Spleen (tissue), 11 donors: ENCODE measurements at regions not wholly inside any gene's neighbourhood (a gene's known extent, or its start where the extent isn't known, plus 50 kb on each side); places are given as distances from the start of the nearest gene placed in this dataset.

ENCODE experiments used
- DNase-seq: peaks from one replicate; pipeline ENCODE4 v3.0.0-alpha.2; 2020
- H3K27ac ChIP-seq, 8 donors: fragments of 200-600 bp; sonication (generic) in 7 of 8; 1 replicate in 4 of 8; 2 replicates in 4 of 8; pipeline versions ENCODE4 v1.5.0 to v1.8.0; 2016 to 2021; ENCODE audit warnings: inconsistent platforms in 4 of 8, mild to moderate bottlenecking in 4 of 8, moderate library complexity in 1 of 8
- H3K27me3 ChIP-seq, 7 donors: fragments of 200-600 bp; sonication (generic) in 6 of 7; replicated peaks in 1 of 7; 1 replicate in 4 of 7; 2 replicates in 3 of 7; pipeline versions ENCODE4 v1.5.0 to v1.8.0; 2016 to 2021; ENCODE audit warnings: inconsistent platforms in 3 of 7, mild to moderate bottlenecking in 1 of 7
- H3K36me3 ChIP-seq, 6 donors: fragments of 200-600 bp; sonication (generic) in 5 of 6; 1 replicate in 4 of 6; 2 replicates in 2 of 6; pipeline versions ENCODE4 v1.5.0 to v1.8.0; 2016 to 2021; ENCODE audit warnings: inconsistent platforms in 2 of 6
- H3K4me1 ChIP-seq, 6 donors: fragments of 200-600 bp; sonication (generic) in 5 of 6; 1 replicate in 3 of 6; 2 replicates in 3 of 6; pipeline versions ENCODE4 v1.5.0 to v1.8.0; 2016 to 2021; ENCODE audit warnings: inconsistent platforms in 3 of 6
- H3K4me3 ChIP-seq, 8 donors: fragments of 200-600 bp; sonication (generic) in 7 of 8; 1 replicate in 4 of 8; 2 replicates in 4 of 8; pipeline versions ENCODE4 v1.5.0 to v1.8.0; 2016 to 2021; ENCODE audit warnings: inconsistent platforms in 4 of 8, mild to moderate bottlenecking in 4 of 8, moderate library complexity in 2 of 8
- H3K9me3 ChIP-seq, 8 donors: fragments of 200-600 bp; sonication (generic) in 7 of 8; 1 replicate in 4 of 8; 2 replicates in 4 of 8; pipeline versions ENCODE4 v1.5.0 to v1.8.0; 2016 to 2021; ENCODE audit warnings: inconsistent platforms in 4 of 8
- POLR2A ChIP-seq, 3 donors: fragments of 450-650 bp; IDR thresholded peaks; one replicate each; pipeline ENCODE4 v1.5.1; 2017; ENCODE audit warnings: antibody characterized with exemption in 3 of 3, mild to moderate bottlenecking in 1 of 3
- POLR2AphosphoS5 ChIP-seq, 3 donors: sonication (generic); formaldehyde crosslinking; IDR thresholded peaks; one replicate each; pipeline ENCODE4 v1.5.1; 2017; ENCODE audit warnings: antibody characterized with exemption in 3 of 3
- WGBS, 5 donors: extraction: QIAGEN DNeasy Blood & Tissue Kit in 3 of 5; methylation state at CpG; one replicate each; pipeline versions ENCODE4 v1.1.5 to v1.1.7; 2013 to 2018; 5-methylcytosine and 5-hydroxymethylcytosine counted together
- intact Hi-C: fragments of 100-400 bp; cut with DNase I; formaldehyde crosslinking; loops from one replicate; pipeline ENCODE4 v1.15.0; 2023; ENCODE audit warnings: low total_unique reads
- TF ChIP-seq, protein P1 (sequence below), 11 experiments: fragments of 200-600 bp in 7 of 11; fragments of 450-650 bp in 4 of 11; sonication (generic) in 4 of 11; IDR thresholded peaks in 8 of 11; conservative IDR thresholded peaks in 3 of 11; 1 replicate in 7 of 11; 2 replicates in 4 of 11; pipeline versions ENCODE4 v1.4.0 to v1.8.0; 2016 to 2021; ENCODE audit warnings: antibody characterized with exemption in 11 of 11, inconsistent platforms in 4 of 11, mild to moderate bottlenecking in 1 of 11
- donor health status: healthy with polysubstance abuse.
- donor health status: DM: no; HTN: no; CAD: no; lungs with moderate emphysema.
- donor health status: DM: no; HTN: no; CAD: no.
- donor health status: Bipolar disorder and iron deficiency.
- donor health status: healthy.
- donor health status: DM: no; HTN: no; CAD: no.
- donor health status: DM: yes; HTN: yes; CAD: no.

DNA sequence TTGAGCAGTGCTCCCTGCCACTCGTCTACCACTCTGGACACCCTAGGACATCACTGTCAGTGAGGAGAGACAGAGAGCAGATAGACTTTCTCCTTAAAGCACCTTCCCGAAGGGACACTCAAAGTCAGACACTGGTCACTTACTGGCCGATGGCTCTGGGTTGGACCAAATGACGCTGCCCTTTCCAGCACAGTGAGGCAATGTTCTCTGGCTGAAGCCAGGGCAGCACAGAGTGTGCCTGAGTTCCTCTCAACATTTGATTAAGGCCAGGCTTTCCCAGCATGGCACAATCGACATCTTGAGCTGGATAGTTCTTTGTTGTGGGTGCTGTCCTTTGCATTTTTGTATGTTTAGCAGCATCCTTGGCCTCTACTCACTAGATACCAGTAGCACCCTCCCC is 206.2 kb downstream of the CSNK2A3 start:
- Histone ChIP-seq H3K27ac (no peak overlapping the region), H3K9me3 (no peaks in the 10 kb centered on the region), H3K4me3 (no peak overlapping the region), H3K4me1 (peaks cover 0 to 29% (median 6%) of the 10 kb centered on the region in 6 donors), H3K27me3 (no peaks in the 10 kb centered on the region), H3K36me3 (no peaks in the 10 kb centered on the region)
- DNase-seq = no peak
- intact Hi-C loops = no loop called here
- TF ChIP-seq, protein P1, sequence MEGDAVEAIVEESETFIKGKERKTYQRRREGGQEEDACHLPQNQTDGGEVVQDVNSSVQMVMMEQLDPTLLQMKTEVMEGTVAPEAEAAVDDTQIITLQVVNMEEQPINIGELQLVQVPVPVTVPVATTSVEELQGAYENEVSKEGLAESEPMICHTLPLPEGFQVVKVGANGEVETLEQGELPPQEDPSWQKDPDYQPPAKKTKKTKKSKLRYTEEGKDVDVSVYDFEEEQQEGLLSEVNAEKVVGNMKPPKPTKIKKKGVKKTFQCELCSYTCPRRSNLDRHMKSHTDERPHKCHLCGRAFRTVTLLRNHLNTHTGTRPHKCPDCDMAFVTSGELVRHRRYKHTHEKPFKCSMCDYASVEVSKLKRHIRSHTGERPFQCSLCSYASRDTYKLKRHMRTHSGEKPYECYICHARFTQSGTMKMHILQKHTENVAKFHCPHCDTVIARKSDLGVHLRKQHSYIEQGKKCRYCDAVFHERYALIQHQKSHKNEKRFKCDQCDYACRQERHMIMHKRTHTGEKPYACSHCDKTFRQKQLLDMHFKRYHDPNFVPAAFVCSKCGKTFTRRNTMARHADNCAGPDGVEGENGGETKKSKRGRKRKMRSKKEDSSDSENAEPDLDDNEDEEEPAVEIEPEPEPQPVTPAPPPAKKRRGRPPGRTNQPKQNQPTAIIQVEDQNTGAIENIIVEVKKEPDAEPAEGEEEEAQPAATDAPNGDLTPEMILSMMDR (IDR thresholded peaks at IDR 0.05 in 8 of 11, conservative IDR thresholded peaks at IDR 0.05 in 3 of 11) = no peak
- TF ChIP-seq POLR2AphosphoS5 (IDR thresholded peaks at IDR 0.05) (no peak), POLR2A (IDR thresholded peaks at IDR 0.05) (no peak)
- WGBS, 5 donors = 79 to 93% (median 88%) methylated on average over 5 of the region's 5 CpGs

DNA sequence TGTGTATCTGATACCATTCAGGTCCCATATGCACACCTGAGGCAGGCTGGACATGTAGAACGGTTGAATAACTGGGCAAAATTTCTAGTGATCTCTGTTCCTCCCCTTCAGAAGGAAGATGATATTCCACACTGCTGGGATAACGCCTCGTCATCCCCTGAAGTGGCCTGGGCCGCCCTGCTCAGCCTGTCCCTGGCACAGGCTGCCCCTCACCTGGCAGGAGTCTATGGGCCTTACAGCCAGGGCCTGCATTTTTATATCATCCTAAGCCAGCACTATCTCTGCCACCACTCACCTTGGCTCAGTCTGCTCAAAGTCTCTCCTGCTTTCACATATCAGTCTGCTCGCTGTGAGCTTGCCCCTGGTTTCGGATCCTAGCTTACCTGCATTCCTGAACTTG is 209.2 kb downstream of the CSNK2A3 start:
- no peak overlapping the region for H3K27ac ChIP-seq
- no peaks in the 10 kb centered on the region for H3K36me3 ChIP-seq
- DNase-seq = no peak

DNA sequence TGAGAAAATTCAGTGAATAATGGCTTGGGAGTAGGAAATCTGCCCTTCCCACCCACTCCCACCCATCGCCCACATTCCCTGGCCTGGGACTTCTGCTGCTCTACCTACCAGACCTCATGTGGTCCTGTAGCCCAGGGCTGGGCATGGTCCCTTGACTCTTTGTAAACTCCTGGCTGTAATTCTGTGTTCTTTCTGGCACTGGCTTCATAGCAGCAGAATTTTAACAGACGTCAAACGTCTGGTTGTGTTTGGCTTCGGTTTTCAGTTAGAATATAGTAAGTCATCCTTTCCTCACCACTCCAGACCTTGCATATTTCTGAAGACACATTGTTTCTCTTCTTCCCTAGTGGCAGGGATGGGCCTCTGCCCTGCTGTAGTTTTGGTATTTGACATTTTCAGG is 210.6 kb downstream of the CSNK2A3 start:
- 61 to 83% (median 71%) methylated on average over 4 of the region's 4 CpGs for WGBS, 5 donors
- TF ChIP-seq POLR2A (IDR thresholded peaks at IDR 0.05) (no peak), POLR2AphosphoS5 (IDR thresholded peaks at IDR 0.05) (no peak)
- TF ChIP-seq, protein P1 (IDR thresholded peaks at IDR 0.05 in 8 of 11, conservative IDR thresholded peaks at IDR 0.05 in 3 of 11) = no peak
- H3K36me3 ChIP-seq = no peaks in the 10 kb centered on the region
- no peaks in the 10 kb centered on the region for H3K4me1 ChIP-seq
- no peaks in the 10 kb centered on the region for H3K27me3 ChIP-seq
- no peak for DNase-seq
- no peak overlapping the region for H3K4me3 ChIP-seq
- no peak overlapping the region for H3K27ac ChIP-seq
- no peaks in the 10 kb centered on the region for H3K9me3 ChIP-seq
- intact Hi-C loops = no loop called here

More for the DNA sequence above, 209.2 kb downstream of the CSNK2A3 start:
- Histone ChIP-seq H3K4me1 (peaks cover 0 to 12% (median under 1%) of the 10 kb centered on the region in 6 donors), H3K27me3 (no peaks in the 10 kb centered on the region), H3K4me3 (no peak overlapping the region), H3K9me3 (no peaks in the 10 kb centered on the region)
- TF ChIP-seq POLR2A (IDR thresholded peaks at IDR 0.05) = no peak
- TF ChIP-seq, protein P1 (IDR thresholded peaks at IDR 0.05 in 8 of 11, conservative IDR thresholded peaks at IDR 0.05 in 3 of 11) = no peak
- TF ChIP-seq POLR2AphosphoS5 (IDR thresholded peaks at IDR 0.05) = no peak
- intact Hi-C loops = no loop called here
- whole genome bisulfite sequencing, 5 donors = 81 to 95% (median 86%) methylated on average over 5 to 6 of the region's 6 CpGs

DNA sequence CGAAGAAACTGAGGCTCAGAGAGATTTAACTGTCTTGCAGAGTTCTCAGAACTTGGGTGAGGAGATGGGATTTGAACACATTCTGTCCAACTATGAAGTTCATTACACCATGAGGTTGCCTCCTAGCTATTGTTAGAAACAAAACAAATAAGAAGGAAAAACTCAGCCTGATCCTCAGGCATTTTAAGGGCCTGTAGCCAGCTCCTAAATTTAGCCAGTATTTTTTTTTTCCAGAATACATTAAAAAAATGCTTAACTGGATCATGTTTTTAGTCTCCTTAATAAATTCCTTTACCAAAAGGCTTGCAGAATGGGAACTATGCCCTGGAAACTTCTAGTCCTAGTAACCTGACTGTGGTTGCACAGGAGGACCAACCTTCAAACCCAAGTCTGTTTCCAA is 212.0 kb downstream of the CSNK2A3 start:
- intact Hi-C loops = no loop called here
- Histone ChIP-seq H3K4me3 (no peak overlapping the region), H3K27me3 (no peaks in the 10 kb centered on the region), H3K9me3 (no peaks in the 10 kb centered on the region), H3K27ac (no peak overlapping the region), H3K36me3 (no peaks in the 10 kb centered on the region), H3K4me1 (no peaks in the 10 kb centered on the region)
- DNase-seq = no peak
- 75 to 97% (median 76%) methylated on average over 1 of the region's 1 CpG for WGBS, 5 donors
- TF ChIP-seq POLR2AphosphoS5 (IDR thresholded peaks at IDR 0.05) (no peak), POLR2A (IDR thresholded peaks at IDR 0.05) (no peak)
- TF ChIP-seq, protein P1 (IDR thresholded peaks at IDR 0.05 in 8 of 11, conservative IDR thresholded peaks at IDR 0.05 in 3 of 11) = no peak
